Transverse colon (tissue), 4 donors: ENCODE measurements at regions not wholly inside any gene's neighbourhood (a gene's known extent, or its start where the extent isn't known, plus 50 kb on each side); places are given as distances from the start of the nearest gene placed in this dataset.

Experiments
- DNase-seq: peaks from one replicate; pipeline ENCODE4 v3.0.0-alpha.2; 2019
- H3K27ac ChIP-seq, 4 donors: fragments of 200-600 bp; sonication (generic); 2 replicates each; pipeline ENCODE4 v1.5.1; 2016 to 2018; ENCODE audit warnings: inconsistent platforms in 4 of 4
- H3K27me3 ChIP-seq: fragments of 200-600 bp; sonication (generic); 2 replicates; pipeline ENCODE4 v1.5.1; 2017; ENCODE audit warnings: inconsistent platforms
- H3K36me3 ChIP-seq, 4 donors: fragments of 200-600 bp; sonication (generic); 2 replicates each; pipeline ENCODE4 v1.5.1; 2017 to 2019; ENCODE audit warnings: inconsistent platforms in 4 of 4
- H3K4me1 ChIP-seq, 4 donors: fragments of 200-600 bp; sonication (generic); 2 replicates each; pipeline ENCODE4 v1.5.1; 2017 to 2020; ENCODE audit warnings: inconsistent platforms in 4 of 4
- H3K4me3 ChIP-seq, 4 donors: fragments of 200-600 bp; sonication (generic); 1 replicate in 1 of 4; 2 replicates in 3 of 4; pipeline versions ENCODE4 v1.5.1 to v1.6.1; 2017 to 2019; ENCODE audit warnings: inconsistent platforms in 4 of 4
- H3K9me3 ChIP-seq, 2 donors: fragments of 200-600 bp; sonication (generic); 2 replicates each; pipeline ENCODE4 v1.5.1; 2017 to 2019; ENCODE audit warnings: inconsistent platforms in 2 of 2
- CTCF ChIP-seq, 5 experiments: fragments of 200-600 bp in 3 of 5; fragments of 450-650 bp in 2 of 5; sonication (generic) in 3 of 5; IDR thresholded peaks; 1 replicate in 2 of 5; 2 replicates in 3 of 5; pipeline ENCODE4 v1.5.1; 2016 to 2017; ENCODE audit warnings: antibody characterized with exemption in 5 of 5, inconsistent platforms in 3 of 5, mild to moderate bottlenecking in 2 of 5, moderate library complexity in 1 of 5
- EP300 ChIP-seq: sonication (generic); formaldehyde crosslinking; IDR thresholded peaks from one replicate; pipeline ENCODE4 v1.6.1; 2017; ENCODE audit warnings: antibody characterized with exemption, low read depth
- POLR2A ChIP-seq: fragments of 450-650 bp; IDR thresholded peaks from one replicate; pipeline ENCODE4 v1.6.1; 2016; ENCODE audit warnings: antibody characterized with exemption, mild to moderate bottlenecking, moderate library complexity
- POLR2AphosphoS5 ChIP-seq, 3 donors: sonication (generic); formaldehyde crosslinking; IDR thresholded peaks; one replicate each; pipeline ENCODE4 v1.6.1; 2016; ENCODE audit warnings: antibody characterized with exemption in 3 of 3
- WGBS, 2 donors: methylation state at CpG; one replicate each; pipeline ENCODE4 v1.1.5; 2018; ENCODE audit warnings: low coverage in 1 of 2; 5-methylcytosine and 5-hydroxymethylcytosine counted together
- in situ Hi-C, 4 donors: fragments of 200-750 bp; cut with MboI; loops; one replicate each; pipeline versions ENCODE4 v1.15.0 to v1.15.1; 2017; ENCODE audit warnings: low sequenced_read_pairs in 3 of 4, low pct_ligation_motif_present in 1 of 4, low pct_unique_long_range_greater_than_20kb in 1 of 4
- intact Hi-C: fragments of 100-400 bp; cut with DNase I; formaldehyde crosslinking; loops from one replicate; pipeline ENCODE4 v1.15.1; 2023; ENCODE audit warnings: low total_unique reads

- Histone ChIP-seq H3K4me1 (peaks cover 0 to 8% (median 0%) of the 10 kb centered on the region in 4 donors), H3K4me3 (no peak overlapping the region), H3K9me3 (no peaks in the 10 kb centered on the region), H3K27ac (no peak overlapping the region), H3K36me3 (no peaks in the 10 kb centered on the region), H3K27me3 (no peaks in the 10 kb centered on the region)
- intact Hi-C loops (loop anchor here (5.0 kb wide), 1 partner anchor 861 kb away; no protein-coding TSS in a partner anchor), in situ Hi-C loops (no loop called here)
- peak; percentile 15 for DNase-seq
- TF ChIP-seq EP300 (no peak), POLR2A (no peak), POLR2AphosphoS5 (IDR thresholded peaks at IDR 0.05) (no peak), CTCF (IDR thresholded peaks at IDR 0.05) (no peak)
- WGBS, 2 donors: 60 to 65% methylated on average over 1 to 9 of the region's 9 CpGs
Measured at GRCh38 chr5:124580925-124581737, 165.3 kb downstream of the ZNF608 start.

- H3K9me3 ChIP-seq: no peaks in the 10 kb centered on the region
- intact Hi-C loops (loop anchor here (5.0 kb wide), 1 partner anchor 862 kb away; no protein-coding TSS in a partner anchor), in situ Hi-C loops (no loop called here)
- H3K27ac ChIP-seq: no peak overlapping the region
- no peaks in the 10 kb centered on the region for H3K27me3 ChIP-seq
- peaks cover 0 to 8% (median 0%) of the 10 kb centered on the region in 4 donors for H3K4me1 ChIP-seq
- H3K36me3 ChIP-seq: no peaks in the 10 kb centered on the region
- whole genome bisulfite sequencing, 2 donors: 73 to 78% methylated on average over 5 to 6 of the region's 6 CpGs
- H3K4me3 ChIP-seq: no peak overlapping the region
- DNase-seq: no peak
- no peak for TF ChIP-seq POLR2AphosphoS5 (IDR thresholded peaks at IDR 0.05)
- TF ChIP-seq EP300: no peak
- TF ChIP-seq POLR2A: no peak
- TF ChIP-seq CTCF (IDR thresholded peaks at IDR 0.05): no peak
Measured at GRCh38 chr5:124580512-124580911, 165.9 kb downstream of the ZNF608 start.

GRCh38 chr5:124576848-124577409, 169.5 kb downstream of the ZNF608 start:
- TF ChIP-seq CTCF (IDR thresholded peaks at IDR 0.05) (no peak), POLR2A (no peak), POLR2AphosphoS5 (IDR thresholded peaks at IDR 0.05) (no peak)
- intact Hi-C loops (no loop called here), in situ Hi-C loops (no loop called here)
- Histone ChIP-seq H3K4me1 (no peaks in the 10 kb centered on the region), H3K27me3 (no peaks in the 10 kb centered on the region), H3K36me3 (no peaks in the 10 kb centered on the region), H3K27ac (no peak overlapping the region), H3K4me3 (no peak overlapping the region), H3K9me3 (no peaks in the 10 kb centered on the region)
- no peak for DNase-seq
- WGBS, 2 donors: 74 to 100% methylated on average over 2 to 4 of the region's 4 CpGs

GRCh38 chr5:124575725-124576124, 170.7 kb downstream of the ZNF608 start:
- H3K36me3 ChIP-seq: no peaks in the 10 kb centered on the region
- intact Hi-C loops (no loop called here), in situ Hi-C loops (no loop called here)
- no peaks in the 10 kb centered on the region for H3K4me1 ChIP-seq
- no peak overlapping the region for H3K4me3 ChIP-seq
- TF ChIP-seq EP300 (no peak), POLR2A (no peak), CTCF (IDR thresholded peaks at IDR 0.05) (no peak), POLR2AphosphoS5 (IDR thresholded peaks at IDR 0.05) (no peak)
- no peak for DNase-seq
- 93 to 94% methylated on average over 7 of the region's 7 CpGs for WGBS, 2 donors
- H3K9me3 ChIP-seq: no peaks in the 10 kb centered on the region
- no peak overlapping the region for H3K27ac ChIP-seq
- H3K27me3 ChIP-seq: no peaks in the 10 kb centered on the region
